Uterus (tissue), 3 donors: ENCODE measurements at regions not wholly inside any gene's neighbourhood (a gene's known extent, or its start where the extent isn't known, plus 50 kb on each side); places are given as distances from the start of the nearest gene placed in this dataset.
"Not testable (repeated sequence)": the region's sequence is repeated elsewhere in the genome, so short reads cannot be mapped to it uniquely, and the experiment has no call there.

Source experiments
- DNase-seq, 2 donors: peaks; one replicate each; pipeline ENCODE4 v3.0.0-alpha.2; 2019 to 2020
- H3K27ac ChIP-seq, 2 donors: fragments of 200-600 bp; sonication (generic); 1 replicate in 1 of 2; 2 replicates in 1 of 2; pipeline ENCODE4 v1.5.1; 2016 to 2018
- H3K27me3 ChIP-seq, 2 donors: fragments of 200-600 bp; sonication (generic); one replicate each; pipeline ENCODE4 v1.5.1; 2018 to 2019; ENCODE audit warnings: control low read depth in 1 of 2
- H3K36me3 ChIP-seq, 2 donors: fragments of 200-600 bp; sonication (generic); one replicate each; pipeline ENCODE4 v1.5.1; 2019; ENCODE audit warnings: control low read depth in 1 of 2
- H3K4me1 ChIP-seq, 2 donors: fragments of 200-600 bp; sonication (generic); one replicate each; pipeline ENCODE4 v1.5.1; 2018 to 2019; ENCODE audit warnings: control low read depth in 1 of 2
- H3K4me3 ChIP-seq, 2 donors: fragments of 200-600 bp; sonication (generic); 1 replicate in 1 of 2; 2 replicates in 1 of 2; pipeline ENCODE4 v1.5.1; 2018 to 2019; ENCODE audit warnings: mild to moderate bottlenecking in 1 of 2
- H3K9me3 ChIP-seq, 2 donors: fragments of 200-600 bp; sonication (generic); one replicate each; pipeline ENCODE4 v1.5.1; 2019; ENCODE audit warnings: control low read depth in 1 of 2
- CTCF ChIP-seq, 4 experiments: fragments of 200-600 bp in 2 of 4; fragments of 450-650 bp in 2 of 4; sonication (generic) in 2 of 4; IDR thresholded peaks; one replicate each; pipeline ENCODE4 v1.5.1; 2016 to 2019; ENCODE audit warnings: antibody characterized with exemption in 4 of 4, mild to moderate bottlenecking in 2 of 4, moderate library complexity in 1 of 4
- POLR2A ChIP-seq, 2 donors: fragments of 450-650 bp; IDR thresholded peaks; one replicate each; pipeline ENCODE4 v1.6.1; 2016; ENCODE audit warnings: antibody characterized with exemption in 2 of 2, mild to moderate bottlenecking in 1 of 2, moderate library complexity in 1 of 2
- intact Hi-C: fragments of 100-400 bp; cut with DNase I; formaldehyde crosslinking; loops from one replicate; pipeline ENCODE4 v1.15.1; 2023; ENCODE audit warnings: low total_unique reads
- donor health status: DM: yes; HTN: yes; CAD: no.

GRCh38 chr18:961644-962355, 57.1 kb downstream of the ADCYAP1 start:
- H3K4me3 ChIP-seq = peak overlapping the region; percentile 39 to 44
- no peaks in the 10 kb centered on the region for H3K36me3 ChIP-seq
- no peaks in the 10 kb centered on the region for H3K9me3 ChIP-seq
- peak; percentile 40 to 47 for DNase-seq
- peak; percentile 59 to 95 (median 78) for TF ChIP-seq CTCF (IDR thresholded peaks at IDR 0.05)
- TF ChIP-seq POLR2A (IDR thresholded peaks at IDR 0.05) = no peak
- intact Hi-C loops = no loop called here
- no peaks in the 10 kb centered on the region for H3K27me3 ChIP-seq
- peak overlapping the region; percentile 70 to 88 for H3K27ac ChIP-seq
- no peaks in the 10 kb centered on the region for H3K4me1 ChIP-seq

- DNase-seq = no peak
- Histone ChIP-seq H3K36me3 (no peaks in the 10 kb centered on the region), H3K27ac (no peak overlapping the region), H3K4me1 (no peaks in the 10 kb centered on the region), H3K4me3 (no peak overlapping the region), H3K9me3 (no peaks in the 10 kb centered on the region), H3K27me3 (no peaks in the 10 kb centered on the region)
- no peak for TF ChIP-seq POLR2A (IDR thresholded peaks at IDR 0.05)
- intact Hi-C loops = no loop called here
Observed at GRCh38 chr18:963276-963675, 58.6 kb downstream of the ADCYAP1 start.

DNA sequence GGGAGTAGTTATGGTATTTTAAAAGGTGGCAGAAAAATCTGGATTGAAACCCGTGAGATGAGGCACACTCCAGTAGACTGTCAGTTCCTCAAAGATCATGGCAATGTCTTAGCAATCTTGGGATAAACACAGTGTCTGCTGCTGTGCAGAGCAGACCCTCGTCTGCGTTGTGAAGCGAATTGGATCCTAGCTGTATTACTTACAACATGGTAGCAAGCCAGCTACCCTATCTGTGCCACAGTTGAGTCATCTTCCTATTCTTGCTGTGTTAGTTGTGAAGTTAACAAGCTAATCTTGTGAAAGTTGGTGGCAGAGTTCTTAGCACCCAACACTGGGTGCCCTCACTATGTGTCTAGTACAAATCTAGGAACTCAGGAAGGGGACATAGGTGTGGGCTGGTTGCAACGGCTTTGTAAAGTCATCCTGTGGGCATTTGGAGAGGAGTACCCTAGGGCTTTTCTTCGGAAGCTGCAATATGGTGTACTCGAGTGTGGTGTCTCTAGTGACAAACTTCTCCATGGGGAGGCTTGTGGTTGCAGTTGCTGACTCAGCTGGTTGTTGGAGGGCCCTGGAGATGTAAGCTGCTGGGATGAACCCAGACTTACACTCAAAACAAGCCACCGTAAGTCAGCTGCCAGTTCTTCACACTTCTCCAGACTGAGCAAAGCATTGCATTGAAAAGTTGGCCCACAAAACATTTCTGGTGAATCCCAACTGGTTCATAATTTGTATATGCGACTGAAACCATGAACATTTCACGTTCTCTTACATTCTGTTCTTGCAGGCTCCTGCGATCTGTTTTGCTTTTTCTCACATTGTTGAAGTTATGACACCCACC, 61.5 kb downstream of the ADCYAP1 start:
- intact Hi-C loops = no loop called here

GRCh38 chr18:966759-967576, 62.3 kb downstream of the ADCYAP1 start:
- Histone ChIP-seq H3K4me1 (no peaks in the 10 kb centered on the region), H3K4me3 (no peak overlapping the region), H3K9me3 (no peaks in the 10 kb centered on the region), H3K27ac (no peak overlapping the region), H3K27me3 (no peaks in the 10 kb centered on the region), H3K36me3 (no peaks in the 10 kb centered on the region)
- TF ChIP-seq CTCF (IDR thresholded peaks at IDR 0.05) (no peak), POLR2A (IDR thresholded peaks at IDR 0.05) (no peak)
- DNase-seq = no peak
- intact Hi-C loops = no loop called here

More for the DNA sequence above, 61.5 kb downstream of the ADCYAP1 start:
- H3K9me3 ChIP-seq = no peaks in the 10 kb centered on the region
- H3K27ac ChIP-seq = no peak overlapping the region
- DNase-seq = no peak
- H3K36me3 ChIP-seq = no peaks in the 10 kb centered on the region
- H3K4me3 ChIP-seq = no peak overlapping the region
- H3K4me1 ChIP-seq = no peaks in the 10 kb centered on the region
- no peaks in the 10 kb centered on the region for H3K27me3 ChIP-seq
- no peak for TF ChIP-seq CTCF (IDR thresholded peaks at IDR 0.05)
- TF ChIP-seq POLR2A (IDR thresholded peaks at IDR 0.05) = no peak

GRCh38 chr18:968910-969309, 64.2 kb downstream of the ADCYAP1 start:
- H3K36me3 ChIP-seq, intact Hi-C loops, H3K9me3 ChIP-seq, H3K27ac ChIP-seq, H3K4me3 ChIP-seq, DNase-seq, H3K4me1 ChIP-seq, H3K27me3 ChIP-seq: not testable (repeated sequence)

- H3K4me1 ChIP-seq, H3K27me3 ChIP-seq, intact Hi-C loops, H3K9me3 ChIP-seq, H3K27ac ChIP-seq, H3K4me3 ChIP-seq, H3K36me3 ChIP-seq, DNase-seq: not testable (repeated sequence)
Observed at GRCh38 chr18:969311-969710, 64.6 kb downstream of the ADCYAP1 start.

- H3K9me3 ChIP-seq, H3K36me3 ChIP-seq, H3K4me1 ChIP-seq, intact Hi-C loops, H3K27me3 ChIP-seq, H3K4me3 ChIP-seq, DNase-seq, H3K27ac ChIP-seq: not testable (repeated sequence)
Observed at GRCh38 chr18:974606-975005, 69.9 kb downstream of the ADCYAP1 start.

- H3K36me3 ChIP-seq, intact Hi-C loops, DNase-seq, H3K4me3 ChIP-seq, H3K9me3 ChIP-seq, H3K4me1 ChIP-seq, H3K27me3 ChIP-seq, H3K27ac ChIP-seq: not testable (repeated sequence)
Observed at GRCh38 chr18:976393-977128, 71.9 kb downstream of the ADCYAP1 start.

GRCh38 chr18:977327-977726, 72.7 kb downstream of the ADCYAP1 start:
- intact Hi-C loops, DNase-seq, H3K36me3 ChIP-seq, H3K4me1 ChIP-seq, H3K27ac ChIP-seq, H3K27me3 ChIP-seq, H3K9me3 ChIP-seq, H3K4me3 ChIP-seq: not testable (repeated sequence)
